ENCODE measurements at regions not wholly inside any gene's neighbourhood (a gene's known extent, or its start where the extent isn't known, plus 50 kb on each side); places are given as distances from the start of the nearest gene placed in this dataset.

DNA sequence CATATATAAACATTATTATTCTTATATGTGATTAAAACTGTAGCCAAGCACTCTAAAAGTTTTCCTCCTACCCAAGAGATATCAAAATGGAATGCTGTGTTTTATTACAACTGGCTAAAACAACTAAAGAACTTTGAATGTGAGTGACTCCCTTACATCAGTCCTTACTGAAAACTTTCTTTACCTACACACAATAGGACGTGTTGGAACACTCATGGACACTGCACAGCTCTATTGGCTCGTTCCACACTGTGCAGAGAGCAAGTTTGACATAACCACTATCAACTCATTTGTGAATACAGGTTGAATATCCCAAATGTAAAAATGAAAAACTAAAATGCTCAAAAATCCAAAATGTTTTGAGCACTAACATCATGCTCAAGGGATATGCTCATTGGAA, 650.6 kb downstream of the SLC4A3 start:
- ChIA-PET POLR2A (no interaction called here), CTCF (no interaction called here)
- TF ChIP-seq, protein P1, sequence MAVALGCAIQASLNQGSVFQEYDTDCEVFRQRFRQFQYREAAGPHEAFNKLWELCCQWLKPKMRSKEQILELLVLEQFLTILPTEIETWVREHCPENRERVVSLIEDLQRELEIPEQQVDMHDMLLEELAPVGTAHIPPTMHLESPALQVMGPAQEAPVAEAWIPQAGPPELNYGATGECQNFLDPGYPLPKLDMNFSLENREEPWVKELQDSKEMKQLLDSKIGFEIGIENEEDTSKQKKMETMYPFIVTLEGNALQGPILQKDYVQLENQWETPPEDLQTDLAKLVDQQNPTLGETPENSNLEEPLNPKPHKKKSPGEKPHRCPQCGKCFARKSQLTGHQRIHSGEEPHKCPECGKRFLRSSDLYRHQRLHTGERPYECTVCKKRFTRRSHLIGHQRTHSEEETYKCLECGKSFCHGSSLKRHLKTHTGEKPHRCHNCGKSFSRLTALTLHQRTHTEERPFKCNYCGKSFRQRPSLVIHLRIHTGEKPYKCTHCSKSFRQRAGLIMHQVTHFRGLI (tag by site-specific recombination; IDR thresholded peaks at IDR 0.05): no peak
- TF ChIP-seq ZNF114 (tag by site-specific recombination; IDR thresholded peaks at IDR 0.05) (no peak), ZNF155 (tag by site-specific recombination; IDR thresholded peaks at IDR 0.05) (no peak), ZNF311 (tag by site-specific recombination; IDR thresholded peaks at IDR 0.05; ENCODE audit: borderline replicate concordance) (no peak), ZNF211 (tag by site-specific recombination; IDR thresholded peaks at IDR 0.05; ENCODE audit: low read depth) (no peak), ZNF600 (tag by site-specific recombination; IDR thresholded peaks at IDR 0.05) (no peak), ZSCAN23 (tag by site-specific recombination; IDR thresholded peaks at IDR 0.05) (no peak), ZNF121 (tag by site-specific recombination; IDR thresholded peaks at IDR 0.05) (no peak), KLF1 (tag by site-specific recombination; IDR thresholded peaks at IDR 0.05) (no peak), ZNF521 (tag by site-specific recombination; IDR thresholded peaks at IDR 0.05) (no peak), ZNF335 (tag by site-specific recombination; conservative IDR thresholded peaks at IDR 0.05) (no peak), ZNF473 (tag by site-specific recombination; IDR thresholded peaks at IDR 0.05) (no peak), WT1 (tag by site-specific recombination; IDR thresholded peaks at IDR 0.05) (no peak), ZEB2 (tag by site-specific recombination; IDR thresholded peaks at IDR 0.05) (no peak), ZNF404 (tag by site-specific recombination; IDR thresholded peaks at IDR 0.05) (no peak), ZNF140 (tag by site-specific recombination; IDR thresholded peaks at IDR 0.05) (no peak), ZNF677 (tag by site-specific recombination; IDR thresholded peaks at IDR 0.05) (no peak)
- TF ChIP-seq, protein P2, sequence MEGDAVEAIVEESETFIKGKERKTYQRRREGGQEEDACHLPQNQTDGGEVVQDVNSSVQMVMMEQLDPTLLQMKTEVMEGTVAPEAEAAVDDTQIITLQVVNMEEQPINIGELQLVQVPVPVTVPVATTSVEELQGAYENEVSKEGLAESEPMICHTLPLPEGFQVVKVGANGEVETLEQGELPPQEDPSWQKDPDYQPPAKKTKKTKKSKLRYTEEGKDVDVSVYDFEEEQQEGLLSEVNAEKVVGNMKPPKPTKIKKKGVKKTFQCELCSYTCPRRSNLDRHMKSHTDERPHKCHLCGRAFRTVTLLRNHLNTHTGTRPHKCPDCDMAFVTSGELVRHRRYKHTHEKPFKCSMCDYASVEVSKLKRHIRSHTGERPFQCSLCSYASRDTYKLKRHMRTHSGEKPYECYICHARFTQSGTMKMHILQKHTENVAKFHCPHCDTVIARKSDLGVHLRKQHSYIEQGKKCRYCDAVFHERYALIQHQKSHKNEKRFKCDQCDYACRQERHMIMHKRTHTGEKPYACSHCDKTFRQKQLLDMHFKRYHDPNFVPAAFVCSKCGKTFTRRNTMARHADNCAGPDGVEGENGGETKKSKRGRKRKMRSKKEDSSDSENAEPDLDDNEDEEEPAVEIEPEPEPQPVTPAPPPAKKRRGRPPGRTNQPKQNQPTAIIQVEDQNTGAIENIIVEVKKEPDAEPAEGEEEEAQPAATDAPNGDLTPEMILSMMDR (tag by site-specific recombination; IDR thresholded peaks at IDR 0.05): no peak
- TF ChIP-seq, protein P3, sequence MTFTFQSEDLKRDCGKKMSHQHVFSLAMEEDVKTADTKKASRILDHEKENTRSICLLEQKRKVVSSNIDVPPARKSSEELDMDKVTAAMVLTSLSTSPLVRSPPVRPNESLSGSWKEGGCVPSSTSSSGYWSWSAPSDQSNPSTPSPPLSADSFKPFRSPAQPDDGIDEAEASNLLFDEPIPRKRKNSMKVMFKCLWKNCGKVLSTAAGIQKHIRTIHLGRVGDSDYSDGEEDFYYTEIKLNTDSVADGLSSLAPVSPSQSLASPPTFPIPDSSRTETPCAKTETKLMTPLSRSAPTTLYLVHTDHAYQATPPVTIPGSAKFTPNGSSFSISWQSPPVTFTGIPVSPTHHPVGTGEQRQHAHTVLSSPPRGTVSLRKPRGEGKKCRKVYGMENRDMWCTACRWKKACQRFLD (tag by site-specific recombination; IDR thresholded peaks at IDR 0.05): no peak
- TF ChIP-seq, protein P4, sequence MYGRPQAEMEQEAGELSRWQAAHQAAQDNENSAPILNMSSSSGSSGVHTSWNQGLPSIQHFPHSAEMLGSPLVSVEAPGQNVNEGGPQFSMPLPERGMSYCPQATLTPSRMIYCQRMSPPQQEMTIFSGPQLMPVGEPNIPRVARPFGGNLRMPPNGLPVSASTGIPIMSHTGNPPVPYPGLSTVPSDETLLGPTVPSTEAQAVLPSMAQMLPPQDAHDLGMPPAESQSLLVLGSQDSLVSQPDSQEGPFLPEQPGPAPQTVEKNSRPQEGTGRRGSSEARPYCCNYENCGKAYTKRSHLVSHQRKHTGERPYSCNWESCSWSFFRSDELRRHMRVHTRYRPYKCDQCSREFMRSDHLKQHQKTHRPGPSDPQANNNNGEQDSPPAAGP (tag by site-specific recombination; IDR thresholded peaks at IDR 0.05): no peak
- peaks cover 6% of the 10 kb centered on the region for H3K4me1 ChIP-seq (ENCODE audit: control insufficient read depth, insufficient read depth, low read length)
- no peaks in the 10 kb centered on the region for H3K9me3 ChIP-seq (ENCODE audit: control insufficient read depth, insufficient read depth, low read depth, low read length)
- no peak overlapping the region for H3K27ac ChIP-seq (ENCODE audit: extremely low read depth, low read depth, low read length)
- H3K4me3 ChIP-seq (ENCODE audit: low read depth, low read length): no peak overlapping the region
- H3K36me3 ChIP-seq (ENCODE audit: control insufficient read depth in 2 of 2, insufficient read depth in 1 of 2, low read length in 2 of 2): no peaks in the 10 kb centered on the region

DNA sequence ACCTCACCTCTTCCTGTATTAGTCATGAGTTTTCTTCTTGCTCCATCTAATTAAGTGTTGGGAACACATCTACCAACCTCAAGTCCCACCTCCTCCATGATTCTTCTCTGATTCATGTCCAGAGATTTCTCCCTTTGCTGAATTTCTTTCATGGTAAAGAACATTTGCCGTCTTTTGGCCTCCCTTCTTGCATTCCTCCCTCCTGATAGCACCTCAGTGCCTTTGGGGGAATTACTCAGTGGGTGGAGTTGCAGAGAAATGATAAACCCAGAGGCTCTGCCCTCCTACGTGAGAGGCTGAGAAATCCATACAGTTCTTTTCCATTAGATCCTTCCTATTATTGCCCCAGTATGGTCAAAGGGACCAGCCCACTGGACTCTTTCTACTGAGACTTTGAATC, 651.9 kb downstream of the SLC4A3 start:
- no peak for TF ChIP-seq ZNF2 (tag by site-specific recombination; IDR thresholded peaks at IDR 0.05)
- no peak for TF ChIP-seq ZBTB8A (tag by site-specific recombination; IDR thresholded peaks at IDR 0.05)
- no peak for TF ChIP-seq ZNF202 (tag by site-specific recombination; IDR thresholded peaks at IDR 0.05; ENCODE audit: borderline replicate concordance)
- POLR2A ChIA-PET: no interaction called here
- no peak overlapping the region for H3K4me3 ChIP-seq (ENCODE audit: low read depth, low read length)
- CTCF ChIA-PET: no interaction called here
- H3K4me1 ChIP-seq (ENCODE audit: control insufficient read depth, insufficient read depth, low read length): no peaks in the 10 kb centered on the region
- no peaks in the 10 kb centered on the region for H3K36me3 ChIP-seq (ENCODE audit: control insufficient read depth in 2 of 2, insufficient read depth in 1 of 2, low read length in 2 of 2)
- no peaks in the 10 kb centered on the region for H3K9me3 ChIP-seq (ENCODE audit: control insufficient read depth, insufficient read depth, low read depth, low read length)
- H3K27ac ChIP-seq (ENCODE audit: extremely low read depth, low read depth, low read length): no peak overlapping the region
